ENCODE measurements at regions not wholly inside any gene's neighbourhood (a gene's known extent, or its start where the extent isn't known, plus 50 kb on each side); places are given as distances from the start of the nearest gene placed in this dataset.
A peak's percentile ranks its signal among the peaks of the same experiment; 100 is the strongest.

DNA sequence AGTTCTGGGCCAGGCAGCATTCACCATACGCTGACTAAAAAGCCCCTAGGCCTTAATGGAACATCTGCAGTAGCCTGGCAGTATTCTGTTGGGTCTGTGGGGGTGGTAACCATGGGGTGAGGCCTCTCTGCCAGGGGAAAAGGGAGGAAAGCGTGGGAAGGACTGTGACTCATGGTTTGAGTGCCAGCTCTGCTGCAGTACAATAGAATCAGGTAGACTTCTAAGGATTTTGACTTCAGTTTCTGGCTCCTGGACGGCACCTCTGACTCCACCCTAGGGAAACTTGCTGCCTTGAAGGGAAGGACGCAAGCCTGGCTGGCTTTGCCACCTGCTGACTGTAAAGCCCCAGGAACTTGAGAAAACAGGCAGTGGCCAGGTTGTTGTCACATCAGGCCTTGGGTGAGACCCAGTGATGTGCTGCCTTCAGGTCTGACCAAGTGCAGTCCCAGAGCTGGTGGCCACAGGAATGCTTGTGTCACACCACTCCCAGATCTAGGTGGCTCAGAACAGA lies 148.6 kb downstream of the SUCNR1 start:
- peak; percentile 79 for ATAC-seq
- intact Hi-C loops (cut with micrococcal nuclease; ENCODE audit: unreplicated experiment): no loop called here
- no peak overlapping the region for H3K4me3 ChIP-seq (ENCODE audit: low read depth in 2 of 2, low read length in 2 of 2)
- no peaks in the 10 kb centered on the region for H3K27me3 ChIP-seq (ENCODE audit: control insufficient read depth, insufficient read depth, low read length)
- ChIA-PET CTCF (no interaction called here), POLR2A (no interaction called here)
- DNase-seq (ENCODE audit: low read depth, low spot score): no peak
- no peaks in the 10 kb centered on the region for H3K4me1 ChIP-seq (ENCODE audit: control insufficient read depth, insufficient read depth, low read length)
- in situ Hi-C loops (cut with HindIII; ENCODE audit: low pct_unique_long_range_greater_than_20kb, low sequenced_read_pairs): no loop called here
- no peaks in the 10 kb centered on the region for H3K36me3 ChIP-seq (ENCODE audit: control insufficient read depth, insufficient read depth, low read length)
- H3K9me3 ChIP-seq (ENCODE audit: control insufficient read depth, insufficient read depth, low read depth, low read length): no peaks in the 10 kb centered on the region
- TF ChIP-seq TCF7L2 (IDR thresholded peaks at IDR 0.05; ENCODE audit: low read depth, low read length) (no peak), SIN3A (IDR thresholded peaks at IDR 0.05; ENCODE audit: borderline replicate concordance, insufficient read depth, low read depth, low read length) (no peak), POLR2AphosphoS5 (IDR thresholded peaks at IDR 0.05; ENCODE audit: low read depth, low read length) (no peak)
- TF ChIP-seq, protein P1, sequence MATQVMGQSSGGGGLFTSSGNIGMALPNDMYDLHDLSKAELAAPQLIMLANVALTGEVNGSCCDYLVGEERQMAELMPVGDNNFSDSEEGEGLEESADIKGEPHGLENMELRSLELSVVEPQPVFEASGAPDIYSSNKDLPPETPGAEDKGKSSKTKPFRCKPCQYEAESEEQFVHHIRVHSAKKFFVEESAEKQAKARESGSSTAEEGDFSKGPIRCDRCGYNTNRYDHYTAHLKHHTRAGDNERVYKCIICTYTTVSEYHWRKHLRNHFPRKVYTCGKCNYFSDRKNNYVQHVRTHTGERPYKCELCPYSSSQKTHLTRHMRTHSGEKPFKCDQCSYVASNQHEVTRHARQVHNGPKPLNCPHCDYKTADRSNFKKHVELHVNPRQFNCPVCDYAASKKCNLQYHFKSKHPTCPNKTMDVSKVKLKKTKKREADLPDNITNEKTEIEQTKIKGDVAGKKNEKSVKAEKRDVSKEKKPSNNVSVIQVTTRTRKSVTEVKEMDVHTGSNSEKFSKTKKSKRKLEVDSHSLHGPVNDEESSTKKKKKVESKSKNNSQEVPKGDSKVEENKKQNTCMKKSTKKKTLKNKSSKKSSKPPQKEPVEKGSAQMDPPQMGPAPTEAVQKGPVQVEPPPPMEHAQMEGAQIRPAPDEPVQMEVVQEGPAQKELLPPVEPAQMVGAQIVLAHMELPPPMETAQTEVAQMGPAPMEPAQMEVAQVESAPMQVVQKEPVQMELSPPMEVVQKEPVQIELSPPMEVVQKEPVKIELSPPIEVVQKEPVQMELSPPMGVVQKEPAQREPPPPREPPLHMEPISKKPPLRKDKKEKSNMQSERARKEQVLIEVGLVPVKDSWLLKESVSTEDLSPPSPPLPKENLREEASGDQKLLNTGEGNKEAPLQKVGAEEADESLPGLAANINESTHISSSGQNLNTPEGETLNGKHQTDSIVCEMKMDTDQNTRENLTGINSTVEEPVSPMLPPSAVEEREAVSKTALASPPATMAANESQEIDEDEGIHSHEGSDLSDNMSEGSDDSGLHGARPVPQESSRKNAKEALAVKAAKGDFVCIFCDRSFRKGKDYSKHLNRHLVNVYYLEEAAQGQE (IDR thresholded peaks at IDR 0.05; ENCODE audit: insufficient read depth in 1 of 2, low read depth in 2 of 2, low read length in 1 of 2): no peak
- TF ChIP-seq, protein P2, sequence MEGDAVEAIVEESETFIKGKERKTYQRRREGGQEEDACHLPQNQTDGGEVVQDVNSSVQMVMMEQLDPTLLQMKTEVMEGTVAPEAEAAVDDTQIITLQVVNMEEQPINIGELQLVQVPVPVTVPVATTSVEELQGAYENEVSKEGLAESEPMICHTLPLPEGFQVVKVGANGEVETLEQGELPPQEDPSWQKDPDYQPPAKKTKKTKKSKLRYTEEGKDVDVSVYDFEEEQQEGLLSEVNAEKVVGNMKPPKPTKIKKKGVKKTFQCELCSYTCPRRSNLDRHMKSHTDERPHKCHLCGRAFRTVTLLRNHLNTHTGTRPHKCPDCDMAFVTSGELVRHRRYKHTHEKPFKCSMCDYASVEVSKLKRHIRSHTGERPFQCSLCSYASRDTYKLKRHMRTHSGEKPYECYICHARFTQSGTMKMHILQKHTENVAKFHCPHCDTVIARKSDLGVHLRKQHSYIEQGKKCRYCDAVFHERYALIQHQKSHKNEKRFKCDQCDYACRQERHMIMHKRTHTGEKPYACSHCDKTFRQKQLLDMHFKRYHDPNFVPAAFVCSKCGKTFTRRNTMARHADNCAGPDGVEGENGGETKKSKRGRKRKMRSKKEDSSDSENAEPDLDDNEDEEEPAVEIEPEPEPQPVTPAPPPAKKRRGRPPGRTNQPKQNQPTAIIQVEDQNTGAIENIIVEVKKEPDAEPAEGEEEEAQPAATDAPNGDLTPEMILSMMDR (IDR thresholded peaks at IDR 0.05): no peak
- BruUV-seq (replicated peaks): no TSS peak
- no peak overlapping the region for H3K27ac ChIP-seq (ENCODE audit: low read length)

DNA sequence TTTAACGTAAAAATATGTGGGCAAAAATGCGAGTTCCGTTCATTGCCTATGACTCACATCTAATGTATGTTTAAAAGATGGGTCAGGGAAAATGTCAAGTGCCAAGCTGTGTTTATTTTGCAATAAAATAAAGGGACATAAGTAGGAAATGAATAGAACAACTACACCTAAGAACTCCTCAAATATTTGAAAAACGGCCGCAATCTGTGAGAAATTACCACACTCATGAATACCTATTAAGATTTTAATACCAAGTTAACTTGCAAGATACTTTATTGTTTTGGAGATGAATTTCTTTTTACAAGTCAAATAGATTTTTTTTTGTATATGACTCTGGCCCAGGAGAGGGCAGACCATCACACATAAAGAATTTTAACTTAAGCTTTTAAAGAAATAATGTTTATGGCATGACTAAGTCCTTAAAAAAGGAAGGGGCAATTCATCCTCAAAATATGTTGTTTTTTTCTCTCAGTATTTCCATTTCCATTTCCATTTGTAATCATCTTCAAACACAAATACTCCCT lies 152.7 kb downstream of the SUCNR1 start:
- in situ Hi-C loops (cut with HindIII; ENCODE audit: low pct_unique_long_range_greater_than_20kb, low sequenced_read_pairs) (no loop called here), intact Hi-C loops (cut with micrococcal nuclease; ENCODE audit: unreplicated experiment) (no loop called here)

More for the DNA sequence above, 152.7 kb downstream of the SUCNR1 start:
- no peaks in the 10 kb centered on the region for H3K36me3 ChIP-seq (ENCODE audit: control insufficient read depth, insufficient read depth, low read length)
- no TSS peak for BruUV-seq (replicated peaks)
- ChIA-PET POLR2A (interaction anchor here (0.5 kb wide), 1 partner anchor 399 kb away, joined by 5 read pairs; no protein-coding TSS in a partner anchor), CTCF (no interaction called here)
- no peak overlapping the region for H3K4me3 ChIP-seq (ENCODE audit: low read depth in 2 of 2, low read length in 2 of 2)
- no peaks in the 10 kb centered on the region for H3K4me1 ChIP-seq (ENCODE audit: control insufficient read depth, insufficient read depth, low read length)
- no peaks in the 10 kb centered on the region for H3K27me3 ChIP-seq (ENCODE audit: control insufficient read depth, insufficient read depth, low read length)
- DNase-seq (ENCODE audit: low read depth, low spot score) (peak; percentile 91), ATAC-seq (peak; percentile 69)
- no peaks in the 10 kb centered on the region; the same call in 1 of the 2 replicates for H3K9me3 ChIP-seq (ENCODE audit: control insufficient read depth, insufficient read depth, low read depth, low read length)
- H3K27ac ChIP-seq (ENCODE audit: low read length): no peak overlapping the region; the same call in 1 of the 2 replicates
- TF ChIP-seq TCF7L2 (IDR thresholded peaks at IDR 0.05; ENCODE audit: low read depth, low read length): no peak
- TF ChIP-seq, protein P2 (IDR thresholded peaks at IDR 0.05): peak; percentile 26; the same call in 1 of the 2 replicates
